ENCODE measurements at regions not wholly inside any gene's neighbourhood (a gene's known extent, or its start where the extent isn't known, plus 50 kb on each side); places are given as distances from the start of the nearest gene placed in this dataset.

DNA sequence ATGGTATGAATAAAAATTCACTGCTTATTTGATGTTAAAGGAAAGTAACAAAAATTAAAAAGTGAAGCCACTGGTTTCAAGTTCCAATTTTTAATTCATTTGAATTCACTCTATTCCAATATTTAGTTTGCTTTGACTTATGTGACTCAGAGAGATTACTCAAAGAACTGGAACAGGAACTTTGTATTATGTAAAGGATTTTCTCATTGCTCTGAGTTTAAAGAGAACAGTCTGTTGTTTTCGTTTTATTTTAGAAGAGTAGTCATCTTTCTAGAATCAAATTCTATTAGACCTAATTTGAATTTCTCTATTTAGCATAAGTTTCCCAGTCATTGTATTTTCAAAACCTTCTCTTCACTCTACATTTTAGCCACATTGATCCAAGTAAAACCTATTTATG lies 300.1 kb upstream of the SLC8A1 start:
- 47 to 70% (median 55%) methylated on average over 1 of the region's 1 CpG for WGBS, 3 donors
- TF ChIP-seq POLR2A (IDR thresholded peaks at IDR 0.05): no peak
- TF ChIP-seq, protein P1, sequence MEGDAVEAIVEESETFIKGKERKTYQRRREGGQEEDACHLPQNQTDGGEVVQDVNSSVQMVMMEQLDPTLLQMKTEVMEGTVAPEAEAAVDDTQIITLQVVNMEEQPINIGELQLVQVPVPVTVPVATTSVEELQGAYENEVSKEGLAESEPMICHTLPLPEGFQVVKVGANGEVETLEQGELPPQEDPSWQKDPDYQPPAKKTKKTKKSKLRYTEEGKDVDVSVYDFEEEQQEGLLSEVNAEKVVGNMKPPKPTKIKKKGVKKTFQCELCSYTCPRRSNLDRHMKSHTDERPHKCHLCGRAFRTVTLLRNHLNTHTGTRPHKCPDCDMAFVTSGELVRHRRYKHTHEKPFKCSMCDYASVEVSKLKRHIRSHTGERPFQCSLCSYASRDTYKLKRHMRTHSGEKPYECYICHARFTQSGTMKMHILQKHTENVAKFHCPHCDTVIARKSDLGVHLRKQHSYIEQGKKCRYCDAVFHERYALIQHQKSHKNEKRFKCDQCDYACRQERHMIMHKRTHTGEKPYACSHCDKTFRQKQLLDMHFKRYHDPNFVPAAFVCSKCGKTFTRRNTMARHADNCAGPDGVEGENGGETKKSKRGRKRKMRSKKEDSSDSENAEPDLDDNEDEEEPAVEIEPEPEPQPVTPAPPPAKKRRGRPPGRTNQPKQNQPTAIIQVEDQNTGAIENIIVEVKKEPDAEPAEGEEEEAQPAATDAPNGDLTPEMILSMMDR (IDR thresholded peaks at IDR 0.05): no peak
- TF ChIP-seq EP300 (IDR thresholded peaks at IDR 0.05): no peak

DNA sequence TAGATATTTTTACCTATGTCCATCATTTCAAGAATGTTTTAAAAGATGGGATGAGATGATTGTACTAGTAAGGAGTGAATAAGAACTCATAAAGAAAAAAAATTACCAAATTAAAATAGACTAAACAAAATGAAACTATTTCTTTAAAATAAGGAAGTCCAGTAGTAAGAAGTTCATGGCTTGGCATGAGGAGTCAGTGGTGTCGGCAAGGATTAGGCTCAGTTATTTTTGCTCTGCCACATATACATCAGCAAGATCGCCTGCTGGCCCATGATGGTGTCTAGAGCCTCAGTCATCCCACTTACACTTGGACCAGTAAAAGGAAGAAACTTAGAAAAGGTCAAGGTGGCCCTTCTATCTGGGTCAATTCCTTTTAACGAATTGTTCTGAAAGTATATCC lies 300.9 kb upstream of the SLC8A1 start:
- DNase-seq: no peak
- no peaks in the 10 kb centered on the region for H3K27me3 ChIP-seq
- no peaks in the 10 kb centered on the region for H3K9me3 ChIP-seq
- intact Hi-C loops (cut with DNase I): no loop called here
- no peaks in the 10 kb centered on the region for H3K4me1 ChIP-seq (ENCODE audit: insufficient read depth)
- H3K4me3 ChIP-seq: no peak overlapping the region
- no peak overlapping the region for H3K27ac ChIP-seq
- no peaks in the 10 kb centered on the region for H3K36me3 ChIP-seq
- 52 to 67% (median 59%) methylated on average over 3 of the region's 3 CpGs for WGBS, 3 donors
- TF ChIP-seq POLR2A (IDR thresholded peaks at IDR 0.05) (no peak), EP300 (IDR thresholded peaks at IDR 0.05) (no peak)
- TF ChIP-seq, protein P1 (IDR thresholded peaks at IDR 0.05): no peak

More for the DNA sequence above, 300.1 kb upstream of the SLC8A1 start:
- DNase-seq: no peak
- Histone ChIP-seq H3K36me3 (no peaks in the 10 kb centered on the region), H3K9me3 (no peaks in the 10 kb centered on the region), H3K4me1 (ENCODE audit: insufficient read depth) (no peaks in the 10 kb centered on the region), H3K4me3 (no peak overlapping the region), H3K27ac (no peak overlapping the region), H3K27me3 (no peaks in the 10 kb centered on the region)
- intact Hi-C loops (cut with DNase I): loop anchor here in 1 of 4 donors (2.0 kb wide), 1 partner anchor 87 kb away; no protein-coding TSS in a partner anchor

DNA sequence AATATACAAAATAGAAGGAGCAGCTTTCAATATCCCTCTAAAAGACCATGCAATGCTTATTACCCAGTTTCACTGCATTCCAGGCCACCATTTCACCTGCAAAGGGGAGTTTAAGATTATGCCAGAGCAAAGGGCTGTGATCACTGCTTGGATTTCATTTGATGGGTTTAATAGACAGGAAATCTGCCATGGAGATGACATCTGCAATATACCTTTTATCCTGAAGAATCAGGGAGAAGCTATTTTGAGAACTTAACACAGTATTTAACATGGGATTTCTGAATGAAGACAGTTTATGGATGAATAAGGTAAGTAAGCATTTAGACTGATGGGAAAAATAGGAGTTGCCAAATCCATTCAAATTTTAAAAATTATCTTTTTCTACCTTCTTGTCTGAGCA lies 303.0 kb upstream of the SLC8A1 start:
- no peaks in the 10 kb centered on the region for H3K27me3 ChIP-seq
- no peaks in the 10 kb centered on the region for H3K9me3 ChIP-seq
- H3K36me3 ChIP-seq: no peaks in the 10 kb centered on the region
- H3K27ac ChIP-seq: no peak overlapping the region
- no peak overlapping the region for H3K4me3 ChIP-seq
- H3K4me1 ChIP-seq (ENCODE audit: insufficient read depth): no peaks in the 10 kb centered on the region
- no peak for DNase-seq
- intact Hi-C loops (cut with DNase I): no loop called here
- TF ChIP-seq POLR2A (IDR thresholded peaks at IDR 0.05) (no peak), EP300 (IDR thresholded peaks at IDR 0.05) (no peak)
- TF ChIP-seq, protein P1 (IDR thresholded peaks at IDR 0.05): no peak

DNA sequence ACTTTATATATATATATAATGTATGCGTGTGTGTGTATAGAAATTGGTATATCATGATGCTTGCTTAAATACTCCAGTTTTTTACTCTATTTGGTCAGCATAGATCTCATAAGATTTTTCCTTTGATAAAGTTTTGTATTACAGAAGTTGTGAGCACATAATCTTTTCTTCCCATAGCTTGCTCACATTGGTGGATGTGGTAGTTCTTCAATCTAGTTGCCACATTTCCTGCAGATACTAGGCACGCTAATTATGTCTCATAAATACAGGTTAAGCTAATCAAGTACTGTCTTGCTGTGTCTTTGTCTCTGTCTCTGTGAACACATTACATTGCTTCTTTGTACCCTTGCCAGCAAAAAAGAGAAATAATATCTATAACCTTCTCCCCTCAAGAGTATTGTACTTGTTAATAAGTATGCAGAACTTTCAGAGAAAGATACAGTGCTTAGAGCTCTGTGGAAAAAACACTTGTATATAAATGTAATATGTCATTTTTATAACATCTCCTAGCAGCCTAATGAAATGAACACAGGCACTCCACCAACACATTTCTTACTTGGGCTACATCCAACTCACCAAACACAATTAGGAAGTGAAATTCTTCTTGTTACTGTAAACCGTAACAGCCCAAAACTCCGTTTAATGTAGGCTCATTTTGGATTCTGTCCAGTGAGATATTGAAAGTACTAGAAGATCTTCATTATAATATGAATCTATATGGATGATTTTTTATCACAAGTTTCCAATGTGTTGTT lies 306.7 kb upstream of the SLC8A1 start:
- Histone ChIP-seq H3K4me1 (ENCODE audit: insufficient read depth) (no peaks in the 10 kb centered on the region), H3K27ac (no peak overlapping the region), H3K27me3 (no peaks in the 10 kb centered on the region), H3K4me3 (no peak overlapping the region), H3K36me3 (no peaks in the 10 kb centered on the region), H3K9me3 (no peaks in the 10 kb centered on the region)
- intact Hi-C loops (cut with DNase I): no loop called here
- DNase-seq: no peak
- TF ChIP-seq EP300 (IDR thresholded peaks at IDR 0.05) (no peak), POLR2A (IDR thresholded peaks at IDR 0.05) (no peak)
- TF ChIP-seq, protein P1 (IDR thresholded peaks at IDR 0.05): no peak
- 33 to 41% (median 41%) methylated on average over 4 of the region's 4 CpGs for whole genome bisulfite sequencing, 3 donors
